ENCODE measurements at regions not wholly inside any gene's neighbourhood (a gene's known extent, or its start where the extent isn't known, plus 50 kb on each side); places are given as distances from the start of the nearest gene placed in this dataset.
"Not testable (repeated sequence)": the region's sequence is repeated elsewhere in the genome, so short reads cannot be mapped to it uniquely, and the experiment has no call there.

DNA sequence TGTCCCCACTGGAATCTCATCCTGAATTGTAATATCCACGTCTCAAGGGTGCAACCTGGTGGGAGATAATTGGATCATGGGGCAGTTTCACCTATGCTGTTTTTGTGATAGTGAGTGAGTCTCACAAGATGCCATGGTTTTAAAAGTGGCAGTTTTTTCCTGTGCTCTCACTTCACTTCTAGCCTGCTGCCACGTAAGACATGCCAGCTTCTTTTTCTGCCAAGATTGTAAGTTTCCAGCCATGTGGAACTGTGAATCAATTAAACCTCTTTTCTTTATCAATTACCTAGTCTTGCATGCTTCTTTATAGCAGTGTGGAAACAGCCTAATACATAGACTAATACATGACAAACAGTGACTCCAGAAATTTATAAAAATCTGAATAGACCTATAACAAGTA is 1131.8 kb downstream of the PCDH7 start:
- H3K9me3 ChIP-seq (ENCODE audit: low read depth): no peaks in the 10 kb centered on the region
- H3K4me3 ChIP-seq: no peak overlapping the region
- no peak overlapping the region for H3K27ac ChIP-seq
- TF ChIP-seq, protein P1, sequence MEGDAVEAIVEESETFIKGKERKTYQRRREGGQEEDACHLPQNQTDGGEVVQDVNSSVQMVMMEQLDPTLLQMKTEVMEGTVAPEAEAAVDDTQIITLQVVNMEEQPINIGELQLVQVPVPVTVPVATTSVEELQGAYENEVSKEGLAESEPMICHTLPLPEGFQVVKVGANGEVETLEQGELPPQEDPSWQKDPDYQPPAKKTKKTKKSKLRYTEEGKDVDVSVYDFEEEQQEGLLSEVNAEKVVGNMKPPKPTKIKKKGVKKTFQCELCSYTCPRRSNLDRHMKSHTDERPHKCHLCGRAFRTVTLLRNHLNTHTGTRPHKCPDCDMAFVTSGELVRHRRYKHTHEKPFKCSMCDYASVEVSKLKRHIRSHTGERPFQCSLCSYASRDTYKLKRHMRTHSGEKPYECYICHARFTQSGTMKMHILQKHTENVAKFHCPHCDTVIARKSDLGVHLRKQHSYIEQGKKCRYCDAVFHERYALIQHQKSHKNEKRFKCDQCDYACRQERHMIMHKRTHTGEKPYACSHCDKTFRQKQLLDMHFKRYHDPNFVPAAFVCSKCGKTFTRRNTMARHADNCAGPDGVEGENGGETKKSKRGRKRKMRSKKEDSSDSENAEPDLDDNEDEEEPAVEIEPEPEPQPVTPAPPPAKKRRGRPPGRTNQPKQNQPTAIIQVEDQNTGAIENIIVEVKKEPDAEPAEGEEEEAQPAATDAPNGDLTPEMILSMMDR (IDR thresholded peaks at IDR 0.05; ENCODE audit: low read depth, low read length): no peak
- no peaks in the 10 kb centered on the region for H3K4me1 ChIP-seq (ENCODE audit: low read depth)
- H3K36me3 ChIP-seq: no peaks in the 10 kb centered on the region
- no peaks in the 10 kb centered on the region for H3K27me3 ChIP-seq
- no peak for DNase-seq (ENCODE audit: low read depth in 1 of 2, low spot score in 1 of 2)

DNA sequence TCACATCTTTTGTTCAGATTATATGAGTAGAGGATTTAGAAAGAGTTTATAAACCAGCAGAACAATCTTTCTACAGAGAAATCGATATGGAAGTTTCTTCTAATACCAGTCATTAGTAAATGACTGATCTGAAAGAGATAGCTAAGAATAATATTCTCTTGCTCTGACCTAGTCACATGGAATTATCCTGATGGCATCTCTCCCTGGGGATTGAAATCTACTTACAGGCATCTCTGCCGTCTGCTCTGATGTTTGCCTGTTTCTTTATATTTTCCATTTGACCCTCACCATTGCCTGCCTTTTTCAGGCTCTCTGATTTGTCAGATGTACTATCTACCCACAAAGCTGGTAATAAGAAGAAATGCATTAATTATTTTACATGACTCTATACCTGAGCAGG is 1157.3 kb downstream of the PCDH7 start:
- no peak overlapping the region for H3K27ac ChIP-seq
- TF ChIP-seq, protein P1 (IDR thresholded peaks at IDR 0.05; ENCODE audit: low read depth, low read length): no peak
- H3K9me3 ChIP-seq (ENCODE audit: low read depth): no peaks in the 10 kb centered on the region
- no peaks in the 10 kb centered on the region for H3K4me1 ChIP-seq (ENCODE audit: low read depth)
- H3K4me3 ChIP-seq: no peak overlapping the region
- no peaks in the 10 kb centered on the region for H3K36me3 ChIP-seq
- no peaks in the 10 kb centered on the region for H3K27me3 ChIP-seq
- DNase-seq (ENCODE audit: low read depth in 1 of 2, low spot score in 1 of 2): no peak

DNA sequence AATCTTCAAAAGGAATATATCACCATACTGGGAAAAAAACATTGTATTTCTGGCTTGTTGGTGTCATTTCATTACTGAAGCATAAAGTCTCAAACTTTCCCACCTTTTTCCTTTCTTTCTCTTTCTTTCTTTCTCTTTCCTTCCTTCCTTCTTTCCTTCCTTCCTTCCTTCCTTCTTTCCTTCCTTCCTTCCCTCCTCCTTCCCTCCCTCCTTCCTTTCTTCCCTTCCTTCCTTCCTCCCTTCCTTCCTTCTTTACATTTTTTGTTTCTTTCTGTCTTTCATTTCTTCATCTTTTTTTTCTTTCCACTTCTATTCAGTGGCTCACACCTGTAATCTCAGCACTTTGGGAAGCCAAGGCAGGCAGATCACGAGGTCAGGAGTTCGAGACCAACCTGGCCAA is 1160.7 kb downstream of the PCDH7 start:
- not testable (repeated sequence) for H3K27ac ChIP-seq

DNA sequence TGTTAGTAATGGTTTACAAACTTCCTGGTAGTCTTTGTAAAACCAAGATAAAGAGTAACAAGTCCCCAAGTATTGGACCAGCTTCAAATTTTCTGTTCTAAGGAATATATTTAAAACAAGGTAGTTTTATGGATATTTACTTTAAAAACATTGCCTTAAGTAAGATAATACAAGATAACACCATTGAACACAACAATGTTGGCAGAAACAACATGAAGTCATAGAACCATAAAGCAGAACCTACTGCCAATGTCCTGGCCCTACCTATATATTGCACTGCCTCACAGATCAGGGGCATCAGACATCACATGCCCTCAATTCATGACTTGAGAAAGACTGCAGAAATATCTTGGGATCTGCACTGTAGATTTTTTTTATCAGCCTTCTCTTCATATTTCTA is 1176.2 kb downstream of the PCDH7 start:
- TF ChIP-seq, protein P1 (IDR thresholded peaks at IDR 0.05; ENCODE audit: low read depth, low read length): no peak
- no peaks in the 10 kb centered on the region for H3K4me1 ChIP-seq (ENCODE audit: low read depth)
- no peaks in the 10 kb centered on the region for H3K27me3 ChIP-seq
- no peak for DNase-seq (ENCODE audit: low read depth in 1 of 2, low spot score in 1 of 2)
- H3K9me3 ChIP-seq (ENCODE audit: low read depth): no peaks in the 10 kb centered on the region
- no peak overlapping the region for H3K27ac ChIP-seq
- H3K4me3 ChIP-seq: no peak overlapping the region
- no peaks in the 10 kb centered on the region for H3K36me3 ChIP-seq

More for the DNA sequence above, 1160.7 kb downstream of the PCDH7 start:
- not testable (repeated sequence) for H3K27me3 ChIP-seq; H3K36me3 ChIP-seq; H3K4me3 ChIP-seq; DNase-seq (ENCODE audit: low read depth in 1 of 2, low spot score in 1 of 2); H3K4me1 ChIP-seq (ENCODE audit: low read depth); H3K9me3 ChIP-seq (ENCODE audit: low read depth)

DNA sequence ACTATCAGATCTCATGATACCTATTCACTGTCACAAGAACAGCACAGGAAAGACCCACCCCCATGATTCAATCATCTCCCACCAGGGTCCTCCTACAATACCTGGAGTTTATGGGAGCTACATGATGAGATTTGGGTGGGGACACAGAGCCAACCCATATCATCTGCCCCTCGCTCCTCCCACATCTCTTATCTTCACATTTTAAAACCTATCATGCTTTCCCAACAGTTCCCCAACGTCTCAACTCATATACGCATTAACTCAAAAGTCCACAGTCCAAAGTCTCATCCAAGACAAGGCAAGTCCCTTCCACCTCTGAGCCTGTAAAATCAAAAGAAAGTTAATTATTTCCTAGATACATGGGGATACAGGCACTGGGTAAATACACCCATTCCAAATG is 1185.2 kb downstream of the PCDH7 start:
- Histone ChIP-seq H3K27ac (no peak overlapping the region), H3K36me3 (no peaks in the 10 kb centered on the region), H3K27me3 (no peaks in the 10 kb centered on the region), H3K4me1 (ENCODE audit: low read depth) (no peaks in the 10 kb centered on the region), H3K4me3 (no peak overlapping the region), H3K9me3 (ENCODE audit: low read depth) (no peaks in the 10 kb centered on the region)
- DNase-seq (ENCODE audit: low read depth in 1 of 2, low spot score in 1 of 2): no peak
- TF ChIP-seq, protein P1 (IDR thresholded peaks at IDR 0.05; ENCODE audit: low read depth, low read length): no peak

DNA sequence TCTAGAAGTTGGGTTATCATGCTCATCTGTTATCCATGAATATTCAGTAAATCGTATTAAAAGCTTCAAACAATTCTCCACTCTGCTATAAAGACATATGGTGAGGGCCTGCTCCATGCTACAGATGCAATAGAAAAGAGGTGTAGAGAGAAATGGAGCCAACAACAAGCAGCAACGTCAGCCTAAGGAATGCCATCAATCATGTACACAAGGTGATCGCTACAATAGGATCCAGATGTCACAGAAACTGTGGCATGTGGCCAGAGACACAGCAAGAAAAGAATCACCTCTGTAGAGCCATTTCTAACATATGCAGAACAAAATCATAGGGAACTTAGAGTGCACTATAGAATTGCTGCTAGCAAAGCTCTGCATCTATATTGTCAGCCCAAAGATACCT is 1188.1 kb downstream of the PCDH7 start:
- H3K9me3 ChIP-seq (ENCODE audit: low read depth): no peaks in the 10 kb centered on the region
- no peak for DNase-seq (ENCODE audit: low read depth in 1 of 2, low spot score in 1 of 2)
- H3K4me3 ChIP-seq: no peak overlapping the region
- no peaks in the 10 kb centered on the region for H3K4me1 ChIP-seq (ENCODE audit: low read depth)
- no peak overlapping the region for H3K27ac ChIP-seq
- H3K27me3 ChIP-seq: no peaks in the 10 kb centered on the region
- H3K36me3 ChIP-seq: no peaks in the 10 kb centered on the region
- TF ChIP-seq, protein P1 (IDR thresholded peaks at IDR 0.05; ENCODE audit: low read depth, low read length): no peak
